WTC11 (cell line): ENCODE measurements at regions not wholly inside any gene's neighbourhood (a gene's known extent, or its start where the extent isn't known, plus 50 kb on each side); places are given as distances from the start of the nearest gene placed in this dataset.

Source experiments
- ATAC-seq: fragments of 200-7000 bp; cut with Tn5 transposase; 2 replicates; pipeline ENCODE4 v1.10.0; 2021; ENCODE audit warnings: mild to moderate bottlenecking, moderate library complexity
- CTCF ChIA-PET: fragments of 300-600 bp; sonication (Branson Sonifier 250); formaldehyde crosslinking; loops from one replicate; lab custom pipeline; 2021; ENCODE audit warnings: antibody characterized with exemption; lab: Charles Lee
- POLR2A ChIA-PET: fragments of 350-600 bp; sonication (Branson Sonifier 250); formaldehyde crosslinking; loops from one replicate; lab custom pipeline; 2021; ENCODE audit warnings: antibody characterized with exemption; lab: Charles Lee
- DNase-seq: peaks from one replicate; pipeline ENCODE4 v3.0.0; 2021; ENCODE audit warnings: low spot score
- H3K27ac Mint-ChIP-seq: 2 replicates; pipeline ENCODE4 v1.8.0; 2021; ENCODE audit warnings: mixed read lengths
- H3K27me3 Mint-ChIP-seq: 2 replicates; pipeline ENCODE4 v1.8.0; 2021; ENCODE audit warnings: low read depth, mild to moderate bottlenecking, moderate library complexity, mixed read lengths
- H3K36me3 Mint-ChIP-seq: 2 replicates; pipeline ENCODE4 v1.8.0; 2021; ENCODE audit warnings: mixed read lengths
- H3K4me1 Mint-ChIP-seq: 2 replicates; pipeline ENCODE4 v1.8.0; 2022; ENCODE audit warnings: mixed read lengths
- H3K4me3 Mint-ChIP-seq: 2 replicates; pipeline ENCODE4 v1.8.0; 2021; ENCODE audit warnings: mild to moderate bottlenecking, moderate library complexity, mixed read lengths
- H3K9me3 Mint-ChIP-seq: 2 replicates; pipeline ENCODE4 v1.8.0; 2021; ENCODE audit warnings: mixed read lengths
- E2F1 ChIP-seq: sonication (generic); formaldehyde crosslinking; IDR thresholded peaks from 2 replicates; pipeline ENCODE4 v1.8.0; 2022; ENCODE audit warnings: mild to moderate bottlenecking, missing genetic modification reagents
- E2F5 ChIP-seq: sonication (generic); formaldehyde crosslinking; IDR thresholded peaks from 2 replicates; pipeline ENCODE4 v1.8.1; 2022; ENCODE audit warnings: mild to moderate bottlenecking, moderate library complexity, missing genetic modification reagents
- EMX1 ChIP-seq: fragments of 250-450 bp; sonication (Bioruptor Pico); IDR thresholded peaks from 2 replicates; pipeline ENCODE4 v1.8.0; 2021; ENCODE audit warnings: mild to moderate bottlenecking
- ESRRA ChIP-seq: sonication (generic); formaldehyde crosslinking; IDR thresholded peaks from 2 replicates; pipeline ENCODE4 v1.8.1; 2022; ENCODE audit warnings: mild to moderate bottlenecking, missing genetic modification reagents, borderline replicate concordance
- FOXJ3 ChIP-seq: sonication (generic); formaldehyde crosslinking; IDR thresholded peaks from 2 replicates; pipeline ENCODE4 v1.9.0; 2021; ENCODE audit warnings: missing genetic modification reagents, mild to moderate bottlenecking, borderline replicate concordance
- IRF1 ChIP-seq: sonication (generic); formaldehyde crosslinking; IDR thresholded peaks from 2 replicates; pipeline ENCODE4 v1.8.0; 2023; ENCODE audit warnings: missing genetic modification reagents
- JUN ChIP-seq: sonication (generic); formaldehyde crosslinking; IDR thresholded peaks from 2 replicates; pipeline ENCODE4 v1.8.0; 2023; ENCODE audit warnings: mild to moderate bottlenecking, missing genetic modification reagents
- KAT7 ChIP-seq: sonication (generic); formaldehyde crosslinking; IDR thresholded peaks from 2 replicates; pipeline ENCODE4 v1.8.1; 2023; ENCODE audit warnings: missing genetic modification reagents, mild to moderate bottlenecking, borderline replicate concordance
- MXD4 ChIP-seq: fragments of 250-450 bp; sonication (Bioruptor Pico); IDR thresholded peaks from 2 replicates; pipeline ENCODE4 v1.8.0; 2021; ENCODE audit warnings: mild to moderate bottlenecking, moderate library complexity, borderline replicate concordance
- NR3C1 ChIP-seq: sonication (generic); formaldehyde crosslinking; conservative IDR thresholded peaks from 2 replicates; pipeline ENCODE4 v1.8.1; 2023; ENCODE audit warnings: low read depth, mild to moderate bottlenecking, missing genetic modification reagents
- TCF7 ChIP-seq: sonication (generic); formaldehyde crosslinking; IDR thresholded peaks from 2 replicates; pipeline ENCODE4 v1.8.0; 2022; ENCODE audit warnings: mild to moderate bottlenecking, low read depth, missing genetic modification reagents, moderate library complexity
- TEAD1 ChIP-seq: sonication (generic); formaldehyde crosslinking; IDR thresholded peaks from 2 replicates; pipeline ENCODE4 v1.8.0; 2022; ENCODE audit warnings: mild to moderate bottlenecking, missing genetic modification reagents
- ZNF317 ChIP-seq: sonication (generic); formaldehyde crosslinking; IDR thresholded peaks from 2 replicates; pipeline ENCODE4 v1.8.1; 2023; ENCODE audit warnings: low read depth, mild to moderate bottlenecking, moderate library complexity, missing genetic modification reagents, borderline replicate concordance
- TF ChIP-seq, protein P1 (sequence below): fragments of 200-600 bp; IDR thresholded peaks from 2 replicates; pipeline ENCODE4 v1.8.0; 2022; ENCODE audit warnings: antibody characterized with exemption
- TF ChIP-seq, protein P2 (sequence below): sonication (generic); formaldehyde crosslinking; conservative IDR thresholded peaks from 2 replicates; pipeline ENCODE4 v1.8.1; 2022; ENCODE audit warnings: mild to moderate bottlenecking, missing genetic modification reagents
- TF ChIP-seq, protein P3 (sequence below): sonication (generic); formaldehyde crosslinking; IDR thresholded peaks from 2 replicates; pipeline ENCODE4 v1.8.1; 2023; ENCODE audit warnings: mild to moderate bottlenecking, missing genetic modification reagents
- TF ChIP-seq, protein P4 (sequence below): sonication (generic); formaldehyde crosslinking; IDR thresholded peaks from 2 replicates; pipeline ENCODE4 v1.8.0; 2022; ENCODE audit warnings: mild to moderate bottlenecking, missing genetic modification reagents
- TF ChIP-seq, protein P5 (sequence below): sonication (generic); formaldehyde crosslinking; IDR thresholded peaks from 2 replicates; pipeline ENCODE4 v1.8.1; 2022; ENCODE audit warnings: missing genetic modification reagents, borderline replicate concordance

DNA sequence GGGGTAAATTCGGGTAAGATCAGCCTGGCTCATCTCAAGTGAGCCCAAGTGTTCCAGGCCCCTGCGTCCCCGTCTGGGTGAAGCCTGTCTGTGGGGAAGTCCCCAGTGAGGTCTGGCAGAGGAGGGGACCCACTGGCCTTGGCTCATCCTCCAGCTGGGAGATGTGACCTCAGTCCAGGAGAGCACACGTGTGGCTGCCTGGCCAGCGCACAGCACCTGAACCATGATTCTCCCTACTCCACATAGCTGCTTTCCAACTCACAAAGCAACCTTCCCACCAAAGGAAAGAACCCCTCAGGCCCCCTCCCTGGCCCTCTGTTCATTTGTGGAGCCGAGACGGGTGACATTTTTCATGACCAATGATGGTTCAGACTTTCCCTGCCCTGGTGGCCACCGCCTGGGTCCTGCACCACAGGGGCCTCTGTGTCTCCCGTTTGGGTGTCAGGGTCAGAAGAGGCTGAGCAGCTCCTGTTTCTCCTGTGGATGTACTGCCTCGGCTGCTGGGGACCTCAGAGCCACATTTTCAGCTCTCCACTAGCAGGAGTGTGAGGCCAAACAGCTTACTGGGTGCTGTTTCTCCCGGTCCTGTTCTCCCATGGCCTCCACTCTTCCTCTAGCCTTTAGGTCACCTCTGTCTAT, 111.4 kb downstream of the CPZ start:
- H3K27me3 Mint-ChIP-seq = no peaks in the 10 kb centered on the region
- no peak overlapping the region for H3K4me3 Mint-ChIP-seq
- H3K27ac Mint-ChIP-seq = no peak overlapping the region
- no peak for ATAC-seq
- peak; percentile 5 for DNase-seq
- POLR2A ChIA-PET = no interaction called here
- no peaks in the 10 kb centered on the region for H3K36me3 Mint-ChIP-seq
- TF ChIP-seq, protein P1, sequence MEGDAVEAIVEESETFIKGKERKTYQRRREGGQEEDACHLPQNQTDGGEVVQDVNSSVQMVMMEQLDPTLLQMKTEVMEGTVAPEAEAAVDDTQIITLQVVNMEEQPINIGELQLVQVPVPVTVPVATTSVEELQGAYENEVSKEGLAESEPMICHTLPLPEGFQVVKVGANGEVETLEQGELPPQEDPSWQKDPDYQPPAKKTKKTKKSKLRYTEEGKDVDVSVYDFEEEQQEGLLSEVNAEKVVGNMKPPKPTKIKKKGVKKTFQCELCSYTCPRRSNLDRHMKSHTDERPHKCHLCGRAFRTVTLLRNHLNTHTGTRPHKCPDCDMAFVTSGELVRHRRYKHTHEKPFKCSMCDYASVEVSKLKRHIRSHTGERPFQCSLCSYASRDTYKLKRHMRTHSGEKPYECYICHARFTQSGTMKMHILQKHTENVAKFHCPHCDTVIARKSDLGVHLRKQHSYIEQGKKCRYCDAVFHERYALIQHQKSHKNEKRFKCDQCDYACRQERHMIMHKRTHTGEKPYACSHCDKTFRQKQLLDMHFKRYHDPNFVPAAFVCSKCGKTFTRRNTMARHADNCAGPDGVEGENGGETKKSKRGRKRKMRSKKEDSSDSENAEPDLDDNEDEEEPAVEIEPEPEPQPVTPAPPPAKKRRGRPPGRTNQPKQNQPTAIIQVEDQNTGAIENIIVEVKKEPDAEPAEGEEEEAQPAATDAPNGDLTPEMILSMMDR = no peak
- TF ChIP-seq, protein P2, sequence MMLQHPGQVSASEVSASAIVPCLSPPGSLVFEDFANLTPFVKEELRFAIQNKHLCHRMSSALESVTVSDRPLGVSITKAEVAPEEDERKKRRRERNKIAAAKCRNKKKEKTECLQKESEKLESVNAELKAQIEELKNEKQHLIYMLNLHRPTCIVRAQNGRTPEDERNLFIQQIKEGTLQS (CRISPR knock-in tag) = no peak
- no peak for TF ChIP-seq KAT7 (CRISPR knock-in tag)
- TF ChIP-seq ZNF317 = no peak
- no peak for TF ChIP-seq MXD4
- TF ChIP-seq IRF1 (CRISPR knock-in tag) = no peak
- H3K4me1 Mint-ChIP-seq = peaks cover 9% of the 10 kb centered on the region
- H3K9me3 Mint-ChIP-seq = no peaks in the 10 kb centered on the region
- CTCF ChIA-PET = interaction anchor here (4.0 kb wide), 1 partner anchor 16 kb away, joined by 23 read pairs; no protein-coding TSS in a partner anchor

- ChIA-PET CTCF (interaction anchor here (1.6 to 4.0 kb wide), 3 partner anchors 15 to 152 kb away, joined by 3 to 23 read pairs (median 17); no protein-coding TSS in a partner anchor), POLR2A (no interaction called here)
- H3K27ac Mint-ChIP-seq = no peak overlapping the region
- no peaks in the 10 kb centered on the region for H3K9me3 Mint-ChIP-seq
- peaks cover 9% of the 10 kb centered on the region for H3K4me1 Mint-ChIP-seq
- H3K4me3 Mint-ChIP-seq = no peak overlapping the region
- H3K36me3 Mint-ChIP-seq = no peaks in the 10 kb centered on the region
- DNase-seq (peak; percentile 7), ATAC-seq (no peak)
- H3K27me3 Mint-ChIP-seq = no peaks in the 10 kb centered on the region
- TF ChIP-seq, protein P3, sequence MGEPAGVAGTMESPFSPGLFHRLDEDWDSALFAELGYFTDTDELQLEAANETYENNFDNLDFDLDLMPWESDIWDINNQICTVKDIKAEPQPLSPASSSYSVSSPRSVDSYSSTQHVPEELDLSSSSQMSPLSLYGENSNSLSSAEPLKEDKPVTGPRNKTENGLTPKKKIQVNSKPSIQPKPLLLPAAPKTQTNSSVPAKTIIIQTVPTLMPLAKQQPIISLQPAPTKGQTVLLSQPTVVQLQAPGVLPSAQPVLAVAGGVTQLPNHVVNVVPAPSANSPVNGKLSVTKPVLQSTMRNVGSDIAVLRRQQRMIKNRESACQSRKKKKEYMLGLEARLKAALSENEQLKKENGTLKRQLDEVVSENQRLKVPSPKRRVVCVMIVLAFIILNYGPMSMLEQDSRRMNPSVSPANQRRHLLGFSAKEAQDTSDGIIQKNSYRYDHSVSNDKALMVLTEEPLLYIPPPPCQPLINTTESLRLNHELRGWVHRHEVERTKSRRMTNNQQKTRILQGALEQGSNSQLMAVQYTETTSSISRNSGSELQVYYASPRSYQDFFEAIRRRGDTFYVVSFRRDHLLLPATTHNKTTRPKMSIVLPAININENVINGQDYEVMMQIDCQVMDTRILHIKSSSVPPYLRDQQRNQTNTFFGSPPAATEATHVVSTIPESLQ (CRISPR knock-in tag) = no peak
- TF ChIP-seq E2F1 (CRISPR knock-in tag) = no peak
- no peak for TF ChIP-seq E2F5 (CRISPR knock-in tag)
- TF ChIP-seq TEAD1 (CRISPR knock-in tag) = no peak
- TF ChIP-seq, protein P4, sequence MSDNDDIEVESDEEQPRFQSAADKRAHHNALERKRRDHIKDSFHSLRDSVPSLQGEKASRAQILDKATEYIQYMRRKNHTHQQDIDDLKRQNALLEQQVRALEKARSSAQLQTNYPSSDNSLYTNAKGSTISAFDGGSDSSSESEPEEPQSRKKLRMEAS = no peak
- no peak for TF ChIP-seq KAT7 (CRISPR knock-in tag)
- TF ChIP-seq ESRRA = no peak
- TF ChIP-seq TCF7 = no peak
- TF ChIP-seq, protein P5, sequence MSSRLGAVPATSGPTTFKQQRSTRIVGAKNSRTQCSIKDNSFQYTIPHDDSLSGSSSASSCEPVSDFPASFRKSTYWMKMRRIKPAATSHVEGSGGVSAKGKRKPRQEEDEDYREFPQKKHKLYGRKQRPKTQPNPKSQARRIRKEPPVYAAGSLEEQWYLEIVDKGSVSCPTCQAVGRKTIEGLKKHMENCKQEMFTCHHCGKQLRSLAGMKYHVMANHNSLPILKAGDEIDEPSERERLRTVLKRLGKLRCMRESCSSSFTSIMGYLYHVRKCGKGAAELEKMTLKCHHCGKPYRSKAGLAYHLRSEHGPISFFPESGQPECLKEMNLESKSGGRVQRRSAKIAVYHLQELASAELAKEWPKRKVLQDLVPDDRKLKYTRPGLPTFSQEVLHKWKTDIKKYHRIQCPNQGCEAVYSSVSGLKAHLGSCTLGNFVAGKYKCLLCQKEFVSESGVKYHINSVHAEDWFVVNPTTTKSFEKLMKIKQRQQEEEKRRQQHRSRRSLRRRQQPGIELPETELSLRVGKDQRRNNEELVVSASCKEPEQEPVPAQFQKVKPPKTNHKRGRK (CRISPR knock-in tag) = no peak
- TF ChIP-seq JUN (CRISPR knock-in tag) = no peak
- no peak for TF ChIP-seq FOXJ3
- no peak for TF ChIP-seq EMX1 (CRISPR knock-in tag)
- TF ChIP-seq NR3C1 (CRISPR knock-in tag) = no peak
Measured at GRCh38 chr4:8703401-8703696, 110.8 kb downstream of the CPZ start.
